ENCODE measurements at regions not wholly inside any gene's neighbourhood (a gene's known extent, or its start where the extent isn't known, plus 50 kb on each side); places are given as distances from the start of the nearest gene placed in this dataset.

GRCh38 chr21:15624646-15625045, 105.1 kb upstream of the USP25 start:
- TF ChIP-seq, protein P1, sequence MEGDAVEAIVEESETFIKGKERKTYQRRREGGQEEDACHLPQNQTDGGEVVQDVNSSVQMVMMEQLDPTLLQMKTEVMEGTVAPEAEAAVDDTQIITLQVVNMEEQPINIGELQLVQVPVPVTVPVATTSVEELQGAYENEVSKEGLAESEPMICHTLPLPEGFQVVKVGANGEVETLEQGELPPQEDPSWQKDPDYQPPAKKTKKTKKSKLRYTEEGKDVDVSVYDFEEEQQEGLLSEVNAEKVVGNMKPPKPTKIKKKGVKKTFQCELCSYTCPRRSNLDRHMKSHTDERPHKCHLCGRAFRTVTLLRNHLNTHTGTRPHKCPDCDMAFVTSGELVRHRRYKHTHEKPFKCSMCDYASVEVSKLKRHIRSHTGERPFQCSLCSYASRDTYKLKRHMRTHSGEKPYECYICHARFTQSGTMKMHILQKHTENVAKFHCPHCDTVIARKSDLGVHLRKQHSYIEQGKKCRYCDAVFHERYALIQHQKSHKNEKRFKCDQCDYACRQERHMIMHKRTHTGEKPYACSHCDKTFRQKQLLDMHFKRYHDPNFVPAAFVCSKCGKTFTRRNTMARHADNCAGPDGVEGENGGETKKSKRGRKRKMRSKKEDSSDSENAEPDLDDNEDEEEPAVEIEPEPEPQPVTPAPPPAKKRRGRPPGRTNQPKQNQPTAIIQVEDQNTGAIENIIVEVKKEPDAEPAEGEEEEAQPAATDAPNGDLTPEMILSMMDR (IDR thresholded peaks at IDR 0.05): no peak
- no peak for TF ChIP-seq ZFX (IDR thresholded peaks at IDR 0.05; ENCODE audit: borderline replicate concordance)
